NCI-H2227 treated with DMSO at 0.1 percent for 48 hours (cell line): ENCODE measurements at regions not wholly inside any gene's neighbourhood (a gene's known extent, or its start where the extent isn't known, plus 50 kb on each side); places are given as distances from the start of the nearest gene placed in this dataset.

Experiments used
- DNase-seq: peaks from one replicate; lab custom pipeline; 2025; lab: John Stamatoyannopoulos, UW

GRCh38 chr1:29669158-29669871, 433.0 kb downstream of the PTPRU start:
- no peak for DNase-seq

GRCh38 chr1:29668551-29669157, 432.3 kb downstream of the PTPRU start:
- no peak for DNase-seq

GRCh38 chr1:29667951-29668350, 431.6 kb downstream of the PTPRU start:
- no peak for DNase-seq

- DNase-seq, result no peak
Measured at GRCh38 chr1:29664711-29665110, 428.4 kb downstream of the PTPRU start.

GRCh38 chr1:29658688-29659087, 422.4 kb downstream of the PTPRU start:
- no peak for DNase-seq

- DNase-seq, result no peak
Measured at GRCh38 chr1:29657816-29658215, 421.5 kb downstream of the PTPRU start.

GRCh38 chr1:29655945-29656850, 419.9 kb downstream of the PTPRU start:
- DNase-seq, result no peak

GRCh38 chr1:29655145-29655544, 418.8 kb downstream of the PTPRU start:
- DNase-seq, result no peak

- no peak for DNase-seq
Measured at GRCh38 chr1:29653886-29654450, 417.6 kb downstream of the PTPRU start.

- DNase-seq, result no peak
Measured at GRCh38 chr1:29653034-29653810, 416.9 kb downstream of the PTPRU start.

GRCh38 chr1:29651684-29652665, 415.7 kb downstream of the PTPRU start:
- DNase-seq, result no peak

- DNase-seq, result no peak
Measured at GRCh38 chr1:29651246-29651645, 414.9 kb downstream of the PTPRU start.

GRCh38 chr1:29650476-29650875, 414.2 kb downstream of the PTPRU start:
- no peak for DNase-seq

- DNase-seq, result no peak
Measured at GRCh38 chr1:29650041-29650400, 413.7 kb downstream of the PTPRU start.

- DNase-seq, result no peak
Measured at GRCh38 chr1:29649189-29650040, 413.1 kb downstream of the PTPRU start.

GRCh38 chr1:29648798-29649188, 412.5 kb downstream of the PTPRU start:
- DNase-seq, result no peak

GRCh38 chr1:29648026-29648425, 411.7 kb downstream of the PTPRU start:
- no peak for DNase-seq

- no peak for DNase-seq
Measured at GRCh38 chr1:29647581-29647980, 411.3 kb downstream of the PTPRU start.

- DNase-seq, result no peak
Measured at GRCh38 chr1:29646161-29646775, 409.9 kb downstream of the PTPRU start.
